CD8-positive, alpha-beta memory T cell (primary cell): ENCODE measurements at regions not wholly inside any gene's neighbourhood (a gene's known extent, or its start where the extent isn't known, plus 50 kb on each side); places are given as distances from the start of the nearest gene placed in this dataset.

Experiments used
- CTCF ChIA-PET: fragments of 350-600 bp; sonication (Branson Sonifier 250); formaldehyde crosslinking; loops from one replicate; lab custom pipeline; 2021; ENCODE audit warnings: antibody characterized with exemption; lab: Charles Lee
- POLR2A ChIA-PET: fragments of 350-600 bp; sonication (Branson Sonifier 250); formaldehyde crosslinking; loops from one replicate; lab custom pipeline; 2021; ENCODE audit warnings: antibody characterized with exemption; lab: Charles Lee
- DNase-seq, 5 donors: peaks; one replicate each; pipeline versions ENCODE4 v3.0.0 to v3.0.0-alpha.2; 2020 to 2022; ENCODE audit warnings: mixed read lengths in 1 of 5
- H3K27ac ChIP-seq: one replicate; pipeline ENCODE4 v1.7.0; 2013; ENCODE audit warnings: low read depth, mild to moderate bottlenecking, low read length, moderate library complexity
- H3K27me3 ChIP-seq: 2 replicates; pipeline ENCODE4 v1.7.0; 2013; ENCODE audit warnings: low read length, mild to moderate bottlenecking; ENCODE audit not compliant: insufficient read depth, poor library complexity, severe bottlenecking
- H3K36me3 ChIP-seq: 2 replicates; pipeline ENCODE4 v1.7.0; 2013; ENCODE audit warnings: mild to moderate bottlenecking, low read length, moderate library complexity; ENCODE audit not compliant: insufficient read depth
- H3K4me1 ChIP-seq: 2 replicates; pipeline ENCODE4 v1.7.0; 2013; ENCODE audit warnings: mild to moderate bottlenecking, low read length, moderate library complexity; ENCODE audit not compliant: insufficient read depth
- H3K4me3 ChIP-seq: 2 replicates; pipeline ENCODE4 v1.7.0; 2013; ENCODE audit warnings: mild to moderate bottlenecking, low read length
- H3K9me3 ChIP-seq: 2 replicates; pipeline ENCODE4 v1.7.0; 2013; ENCODE audit warnings: mild to moderate bottlenecking, low read length
- H3K27ac Mint-ChIP-seq, 8 donors: one replicate each; pipeline ENCODE4 v1.8.0; 2020 to 2021; ENCODE audit warnings: mixed read lengths in 8 of 8, mild to moderate bottlenecking in 6 of 8, inconsistent platforms in 3 of 8, moderate library complexity in 3 of 8
- H3K27me3 Mint-ChIP-seq, 2 donors: one replicate each; pipeline ENCODE4 v1.8.0; 2020 to 2021; ENCODE audit warnings: mixed read lengths in 2 of 2, mild to moderate bottlenecking in 1 of 2, moderate library complexity in 1 of 2
- H3K36me3 Mint-ChIP-seq, 3 donors: one replicate each; pipeline ENCODE4 v1.8.0; 2020 to 2021; ENCODE audit warnings: mixed read lengths in 3 of 3, inconsistent platforms in 1 of 3, mild to moderate bottlenecking in 1 of 3
- H3K4me1 Mint-ChIP-seq, 3 donors: one replicate each; pipeline ENCODE4 v1.8.0; 2020 to 2021; ENCODE audit warnings: mixed read lengths in 3 of 3, inconsistent platforms in 1 of 3, mild to moderate bottlenecking in 1 of 3
- H3K4me3 Mint-ChIP-seq, 7 donors: one replicate each; pipeline ENCODE4 v1.8.0; 2020 to 2021; ENCODE audit warnings: mixed read lengths in 7 of 7, mild to moderate bottlenecking in 6 of 7, moderate library complexity in 4 of 7, inconsistent platforms in 2 of 7
- H3K9me3 Mint-ChIP-seq, 5 donors: one replicate each; pipeline ENCODE4 v1.8.0; 2020 to 2022; ENCODE audit warnings: mixed read lengths in 5 of 5, mild to moderate bottlenecking in 3 of 5, moderate library complexity in 2 of 5, inconsistent platforms in 1 of 5

GRCh38 chr13:71382285-71382684 lies 484.7 kb downstream of the DACH1 start:
- ChIA-PET POLR2A (no interaction called here), CTCF (no interaction called here)
- Histone ChIP-seq H3K9me3 (no peaks in the 10 kb centered on the region), H3K36me3 (no peaks in the 10 kb centered on the region), H3K27ac (no peak overlapping the region), H3K4me1 (no peaks in the 10 kb centered on the region), H3K27me3 (no peaks in the 10 kb centered on the region), H3K4me3 (no peak overlapping the region)
- Mint-ChIP-seq H3K9me3 (peaks cover 2 to 15% (median 5%) of the 10 kb centered on the region in 5 donors), H3K4me3 (no peak overlapping the region), H3K27me3 (no peaks in the 10 kb centered on the region), H3K4me1 (no peaks in the 10 kb centered on the region), H3K36me3 (no peaks in the 10 kb centered on the region), H3K27ac (no peak overlapping the region)
- DNase-seq, result no peak

DNA sequence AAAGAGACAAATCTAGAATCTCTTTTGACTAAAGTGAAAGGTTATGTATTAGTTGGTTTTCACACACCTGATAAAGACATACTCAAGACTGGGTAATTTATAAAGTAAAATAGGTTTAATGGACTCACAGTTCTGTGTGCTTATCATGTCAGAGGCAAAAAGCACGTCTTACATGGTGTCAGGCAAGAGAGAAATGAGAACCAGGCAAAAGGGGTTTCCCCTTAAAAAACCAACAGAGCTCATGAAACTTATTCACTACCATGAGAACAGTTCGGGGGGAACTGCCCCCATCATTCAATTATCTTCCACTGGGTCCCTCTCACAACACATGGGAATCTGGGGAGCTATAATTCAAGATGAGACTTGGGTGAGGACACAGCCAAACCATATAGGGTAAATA lies 486.8 kb downstream of the DACH1 start:
- ChIA-PET POLR2A (no interaction called here), CTCF (no interaction called here)
- H3K36me3 ChIP-seq, result no peaks in the 10 kb centered on the region
- H3K4me1 ChIP-seq, result no peaks in the 10 kb centered on the region
- no peak overlapping the region for H3K27ac Mint-ChIP-seq
- H3K27ac ChIP-seq, result no peak overlapping the region
- H3K4me1 Mint-ChIP-seq, result no peaks in the 10 kb centered on the region
- no peak overlapping the region for H3K4me3 Mint-ChIP-seq
- H3K4me3 ChIP-seq, result no peak overlapping the region
- no peak for DNase-seq
- H3K36me3 Mint-ChIP-seq, result no peaks in the 10 kb centered on the region
- no peaks in the 10 kb centered on the region for H3K27me3 ChIP-seq
- H3K27me3 Mint-ChIP-seq, result no peaks in the 10 kb centered on the region
- no peaks in the 10 kb centered on the region for H3K9me3 ChIP-seq
- peaks cover 3 to 15% (median 5%) of the 10 kb centered on the region in 5 donors for H3K9me3 Mint-ChIP-seq

DNA sequence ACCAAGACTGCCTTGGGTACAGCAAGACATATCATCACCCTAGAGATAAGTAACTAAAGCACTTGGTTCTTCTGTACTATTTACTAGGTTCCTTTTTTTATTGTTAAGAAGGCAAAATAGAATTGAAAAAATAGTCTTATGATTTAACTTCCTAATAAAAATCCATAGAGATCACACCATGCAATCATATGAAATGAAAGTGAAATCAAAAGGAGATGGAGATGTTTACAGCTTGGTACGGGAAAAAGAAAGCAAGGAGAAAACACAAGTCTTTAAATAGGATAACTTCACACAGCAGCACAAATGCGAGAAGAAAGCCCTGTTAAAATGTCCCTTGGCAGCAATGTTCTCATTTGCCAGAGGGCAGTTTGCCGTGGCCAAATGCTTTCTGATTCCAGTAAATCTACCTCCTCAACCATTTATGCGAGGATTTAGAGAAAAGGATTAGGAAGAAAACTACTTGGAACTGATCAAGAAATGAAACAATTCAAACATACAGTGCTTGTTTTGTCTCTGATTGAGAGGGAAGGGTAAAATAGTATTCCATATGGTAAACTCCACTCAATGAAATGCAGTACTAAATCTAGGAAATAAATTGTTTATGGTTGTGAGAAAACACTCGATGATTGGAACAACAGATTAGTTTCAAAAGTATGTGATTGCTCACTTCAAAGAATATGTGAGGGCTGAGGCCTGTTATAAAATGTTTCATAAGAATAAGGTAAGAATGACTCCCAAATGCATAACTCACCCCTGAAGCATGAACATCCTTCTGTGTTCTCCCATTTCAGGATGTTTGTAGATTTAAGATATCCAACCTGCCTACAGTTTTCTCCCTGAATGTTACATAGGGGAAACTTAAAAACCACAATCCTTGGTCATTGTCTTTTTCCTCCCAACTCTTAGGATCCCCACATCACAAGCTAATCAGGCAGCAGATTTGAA lies 487.8 kb downstream of the DACH1 start:
- ChIA-PET POLR2A (no interaction called here), CTCF (no interaction called here)
- Histone ChIP-seq H3K4me1 (no peaks in the 10 kb centered on the region), H3K27ac (no peak overlapping the region), H3K27me3 (no peaks in the 10 kb centered on the region), H3K4me3 (no peak overlapping the region), H3K36me3 (no peaks in the 10 kb centered on the region), H3K9me3 (no peaks in the 10 kb centered on the region)
- H3K36me3 Mint-ChIP-seq, result no peaks in the 10 kb centered on the region
- no peak overlapping the region for H3K27ac Mint-ChIP-seq
- H3K4me3 Mint-ChIP-seq, result no peak overlapping the region
- peaks cover 0 to 1% of the 10 kb centered on the region in 2 donors for H3K27me3 Mint-ChIP-seq
- no peaks in the 10 kb centered on the region for H3K4me1 Mint-ChIP-seq
- peaks cover 3 to 15% (median 8%) of the 10 kb centered on the region in 5 donors for H3K9me3 Mint-ChIP-seq
- DNase-seq, result no peak

- Mint-ChIP-seq H3K4me1 (no peaks in the 10 kb centered on the region), H3K9me3 (peaks cover 2 to 8% (median 3%) of the 10 kb centered on the region in 5 donors), H3K36me3 (no peaks in the 10 kb centered on the region), H3K27ac (no peak overlapping the region), H3K27me3 (peaks cover 0 to 2% of the 10 kb centered on the region in 2 donors), H3K4me3 (no peak overlapping the region)
- ChIA-PET CTCF (no interaction called here), POLR2A (no interaction called here)
- DNase-seq, result no peak
- no peak overlapping the region for H3K4me3 ChIP-seq
- no peaks in the 10 kb centered on the region for H3K27me3 ChIP-seq
- H3K27ac ChIP-seq, result no peak overlapping the region
- H3K36me3 ChIP-seq, result no peaks in the 10 kb centered on the region
- H3K9me3 ChIP-seq, result no peaks in the 10 kb centered on the region
- H3K4me1 ChIP-seq, result no peaks in the 10 kb centered on the region
These were observed 492.4 kb downstream of the DACH1 start for GRCh38 chr13:71374471-71375049.

DNA sequence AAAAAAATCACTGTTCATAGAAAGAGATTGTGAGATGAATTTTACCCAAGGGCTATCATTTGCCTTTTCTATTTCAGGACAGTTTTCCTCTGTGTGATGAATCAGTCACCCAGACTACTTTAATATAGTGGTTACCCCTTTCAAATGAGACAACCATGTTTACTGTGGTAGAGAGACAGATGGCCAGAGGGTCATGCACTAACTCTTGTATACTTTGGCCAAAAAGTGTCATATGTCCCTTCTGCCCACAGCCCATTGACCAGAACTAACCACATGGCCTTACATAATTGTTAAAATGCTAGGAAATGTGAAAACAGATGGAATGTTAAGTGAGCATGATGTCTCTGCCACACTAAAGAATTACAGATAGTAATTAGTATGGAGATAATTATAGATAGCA lies 498.7 kb downstream of the DACH1 start:
- H3K4me3 Mint-ChIP-seq, result no peak overlapping the region
- DNase-seq, result no peak

GRCh38 chr13:71360041-71360440 lies 507.0 kb downstream of the DACH1 start:
- Histone ChIP-seq H3K4me1 (no peaks in the 10 kb centered on the region), H3K27ac (no peak overlapping the region), H3K9me3 (no peaks in the 10 kb centered on the region), H3K27me3 (no peaks in the 10 kb centered on the region), H3K36me3 (no peaks in the 10 kb centered on the region), H3K4me3 (no peak overlapping the region)
- CTCF ChIA-PET, result no interaction called here
- Mint-ChIP-seq H3K9me3 (peaks cover 0 to 9% (median 2%) of the 10 kb centered on the region in 5 donors), H3K27ac (no peak overlapping the region), H3K4me1 (no peaks in the 10 kb centered on the region), H3K4me3 (no peak overlapping the region), H3K36me3 (no peaks in the 10 kb centered on the region), H3K27me3 (no peaks in the 10 kb centered on the region)
- no peak for DNase-seq
- POLR2A ChIA-PET, result no interaction called here

More for the DNA sequence above, 498.7 kb downstream of the DACH1 start:
- H3K9me3 ChIP-seq, result no peaks in the 10 kb centered on the region
- no peak overlapping the region for H3K4me3 ChIP-seq
- Mint-ChIP-seq H3K4me1 (no peaks in the 10 kb centered on the region), H3K27ac (no peak overlapping the region), H3K9me3 (peaks cover 0 to 9% (median 4%) of the 10 kb centered on the region in 5 donors), H3K27me3 (no peaks in the 10 kb centered on the region), H3K36me3 (no peaks in the 10 kb centered on the region)
- no peaks in the 10 kb centered on the region for H3K27me3 ChIP-seq
- no peaks in the 10 kb centered on the region for H3K4me1 ChIP-seq
- POLR2A ChIA-PET, result no interaction called here
- CTCF ChIA-PET, result no interaction called here
- no peak overlapping the region for H3K27ac ChIP-seq
- no peaks in the 10 kb centered on the region for H3K36me3 ChIP-seq

- Mint-ChIP-seq H3K4me1 (no peaks in the 10 kb centered on the region), H3K4me3 (no peak overlapping the region), H3K9me3 (peaks cover 0 to 7% (median 2%) of the 10 kb centered on the region in 5 donors), H3K36me3 (no peaks in the 10 kb centered on the region), H3K27ac (no peak overlapping the region), H3K27me3 (no peaks in the 10 kb centered on the region)
- CTCF ChIA-PET, result no interaction called here
- POLR2A ChIA-PET, result no interaction called here
- no peaks in the 10 kb centered on the region for H3K4me1 ChIP-seq
- no peak overlapping the region for H3K4me3 ChIP-seq
- no peaks in the 10 kb centered on the region for H3K9me3 ChIP-seq
- H3K27ac ChIP-seq, result no peak overlapping the region
- no peaks in the 10 kb centered on the region for H3K27me3 ChIP-seq
- H3K36me3 ChIP-seq, result no peaks in the 10 kb centered on the region
- DNase-seq, result no peak
These were observed 507.4 kb downstream of the DACH1 start for GRCh38 chr13:71359641-71360040.

GRCh38 chr13:71358218-71358617 lies 508.8 kb downstream of the DACH1 start:
- Mint-ChIP-seq H3K36me3 (no peaks in the 10 kb centered on the region), H3K4me1 (no peaks in the 10 kb centered on the region), H3K27me3 (no peaks in the 10 kb centered on the region), H3K27ac (no peak overlapping the region), H3K9me3 (peaks cover 0 to 9% (median under 1%) of the 10 kb centered on the region in 5 donors), H3K4me3 (no peak overlapping the region)
- Histone ChIP-seq H3K4me3 (no peak overlapping the region), H3K27me3 (no peaks in the 10 kb centered on the region), H3K9me3 (no peaks in the 10 kb centered on the region), H3K27ac (no peak overlapping the region), H3K4me1 (no peaks in the 10 kb centered on the region), H3K36me3 (no peaks in the 10 kb centered on the region)
- DNase-seq, result no peak
- ChIA-PET CTCF (no interaction called here), POLR2A (no interaction called here)
